ENCODE measurements at regions not wholly inside any gene's neighbourhood (a gene's known extent, or its start where the extent isn't known, plus 50 kb on each side); places are given as distances from the start of the nearest gene placed in this dataset.

DNA sequence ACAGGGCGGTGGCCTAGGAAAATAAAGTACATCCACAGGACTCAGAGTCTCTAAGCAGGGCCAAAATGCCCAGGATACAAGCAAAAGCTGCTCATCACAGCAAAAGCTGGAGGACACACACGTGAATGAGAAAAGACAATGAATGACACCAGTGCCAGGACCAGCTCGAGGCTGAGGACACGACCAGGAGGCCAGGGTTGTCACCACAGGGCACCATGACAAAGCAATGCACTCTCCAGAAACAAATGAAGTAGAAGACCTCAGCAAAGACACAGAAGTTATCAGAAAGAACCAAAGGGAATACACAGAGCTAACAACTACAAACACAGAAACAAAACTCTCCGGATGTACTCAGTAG is 92.1 kb downstream of the FOXL3 start:
- TF ChIP-seq, protein P1, sequence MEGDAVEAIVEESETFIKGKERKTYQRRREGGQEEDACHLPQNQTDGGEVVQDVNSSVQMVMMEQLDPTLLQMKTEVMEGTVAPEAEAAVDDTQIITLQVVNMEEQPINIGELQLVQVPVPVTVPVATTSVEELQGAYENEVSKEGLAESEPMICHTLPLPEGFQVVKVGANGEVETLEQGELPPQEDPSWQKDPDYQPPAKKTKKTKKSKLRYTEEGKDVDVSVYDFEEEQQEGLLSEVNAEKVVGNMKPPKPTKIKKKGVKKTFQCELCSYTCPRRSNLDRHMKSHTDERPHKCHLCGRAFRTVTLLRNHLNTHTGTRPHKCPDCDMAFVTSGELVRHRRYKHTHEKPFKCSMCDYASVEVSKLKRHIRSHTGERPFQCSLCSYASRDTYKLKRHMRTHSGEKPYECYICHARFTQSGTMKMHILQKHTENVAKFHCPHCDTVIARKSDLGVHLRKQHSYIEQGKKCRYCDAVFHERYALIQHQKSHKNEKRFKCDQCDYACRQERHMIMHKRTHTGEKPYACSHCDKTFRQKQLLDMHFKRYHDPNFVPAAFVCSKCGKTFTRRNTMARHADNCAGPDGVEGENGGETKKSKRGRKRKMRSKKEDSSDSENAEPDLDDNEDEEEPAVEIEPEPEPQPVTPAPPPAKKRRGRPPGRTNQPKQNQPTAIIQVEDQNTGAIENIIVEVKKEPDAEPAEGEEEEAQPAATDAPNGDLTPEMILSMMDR (IDR thresholded peaks at IDR 0.05; ENCODE audit: low read length) = no peak
- no peak for TF ChIP-seq EZH2 (optimal IDR thresholded peaks at IDR 0.05; ENCODE audit: low read depth, low read length)
